MM.1S (cell line): ENCODE measurements at regions not wholly inside any gene's neighbourhood (a gene's known extent, or its start where the extent isn't known, plus 50 kb on each side); places are given as distances from the start of the nearest gene placed in this dataset.

Source experiments
- DNase-seq: peaks from one replicate; pipeline ENCODE4 v3.0.0-alpha.2; 2015
- H2AFZ ChIP-seq: fragments of 300-600 bp; sonication (generic); 2 replicates; pipeline ENCODE4 v1.6.0; 2016; ENCODE audit warnings: antibody characterized with exemption, low read length
- H3F3A ChIP-seq: fragments of 300-600 bp; sonication (generic); 2 replicates; pipeline ENCODE4 v1.6.1; 2016; ENCODE audit warnings: mild to moderate bottlenecking, antibody characterized with exemption, low read length, moderate library complexity, mixed read lengths; ENCODE audit not compliant: insufficient read depth
- H3K27ac ChIP-seq: fragments of 300-600 bp; sonication (generic); 2 replicates; pipeline ENCODE4 v1.5.1; 2016; ENCODE audit warnings: mild to moderate bottlenecking, low read length
- H3K27me3 ChIP-seq: fragments of 300-600 bp; sonication (generic); replicated peaks from 2 replicates; pipeline ENCODE4 v1.6.0; 2016; ENCODE audit warnings: low read length; ENCODE audit not compliant: insufficient read depth
- H3K36me3 ChIP-seq: fragments of 300-600 bp; sonication (generic); replicated peaks from 2 replicates; pipeline ENCODE4 v1.6.1; 2016; ENCODE audit warnings: mild to moderate bottlenecking, low read length, mixed read lengths; ENCODE audit not compliant: insufficient read depth
- H3K4me1 ChIP-seq: fragments of 300-600 bp; sonication (generic); 2 replicates; pipeline ENCODE4 v1.6.1; 2016; ENCODE audit warnings: low read length, mixed read lengths
- H3K4me2 ChIP-seq: fragments of 300-600 bp; sonication (generic); 2 replicates; pipeline ENCODE4 v1.6.0; 2016; ENCODE audit warnings: low read depth, low read length
- H3K4me3 ChIP-seq: fragments of 300-600 bp; sonication (generic); 2 replicates; pipeline ENCODE4 v1.5.1; 2016; ENCODE audit warnings: low read length, mixed read lengths
- H3K79me2 ChIP-seq: fragments of 300-600 bp; sonication (generic); 2 replicates; pipeline ENCODE4 v1.6.1; 2016; ENCODE audit warnings: mixed run types, low read length, mixed read lengths
- H3K9ac ChIP-seq: fragments of 300-600 bp; sonication (generic); 2 replicates; pipeline ENCODE4 v1.6.1; 2016; ENCODE audit warnings: low read length, mixed read lengths
- H3K9me2 ChIP-seq: fragments of 300-600 bp; sonication (generic); replicated peaks from 2 replicates; pipeline ENCODE4 v1.6.1; 2016; ENCODE audit warnings: mild to moderate bottlenecking, low read length, mixed read lengths; ENCODE audit not compliant: insufficient read depth
- H3K9me3 ChIP-seq: fragments of 300-600 bp; sonication (generic); replicated peaks from 2 replicates; pipeline ENCODE4 v1.6.1; 2016; ENCODE audit warnings: mild to moderate bottlenecking, low read length, mixed read lengths; ENCODE audit not compliant: insufficient read depth
- H4K20me1 ChIP-seq: fragments of 300-600 bp; sonication (generic); 2 replicates; pipeline ENCODE4 v1.6.1; 2016; ENCODE audit warnings: mild to moderate bottlenecking, low read length, moderate library complexity, mixed read lengths; ENCODE audit not compliant: insufficient read depth
- EZH2 ChIP-seq: fragments of 300-600 bp; sonication (generic); optimal IDR thresholded peaks from 2 replicates; pipeline ENCODE3; 2017; ENCODE audit warnings: low read depth, mild to moderate bottlenecking, antibody characterized with exemption, low read length, mixed read lengths
- EZH2phosphoT487 ChIP-seq: fragments of 300-600 bp; sonication (generic); IDR thresholded peaks from 2 replicates; pipeline ENCODE4 v1.6.1; 2018; ENCODE audit warnings: antibody characterized with exemption, low read length
- TF ChIP-seq, protein P1 (sequence below): fragments of 300-600 bp; sonication (generic); IDR thresholded peaks from 2 replicates; pipeline ENCODE4 v1.5.1; 2016; ENCODE audit warnings: antibody characterized with exemption, low read length, mixed read lengths

DNA sequence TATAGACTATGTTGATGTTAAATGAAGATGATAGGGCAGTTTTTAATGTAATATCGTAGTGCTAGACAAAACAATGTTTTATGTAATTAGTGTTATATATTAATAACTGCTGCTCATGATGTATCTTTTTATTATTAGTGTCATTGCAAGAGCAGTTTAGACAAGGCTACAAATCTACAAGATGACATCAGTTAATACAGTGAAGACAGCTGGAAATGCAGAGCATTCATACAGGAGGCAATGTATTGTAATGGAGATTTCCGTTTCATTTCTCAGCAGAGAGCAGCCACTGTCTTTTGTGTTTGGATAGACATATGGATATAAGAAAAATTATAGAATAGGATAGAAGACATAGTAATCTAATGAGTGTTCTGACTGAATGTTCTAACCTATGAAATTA, 178.0 kb downstream of the FOXG1 start:
- H2AFZ ChIP-seq = no peak overlapping the region
- no peaks in the 10 kb centered on the region for H3K9me3 ChIP-seq
- no peaks in the 10 kb centered on the region for H3K9me2 ChIP-seq
- no peak overlapping the region for H3K4me3 ChIP-seq
- H3F3A ChIP-seq = no peaks in the 10 kb centered on the region
- H3K4me1 ChIP-seq = no peaks in the 10 kb centered on the region
- H3K27me3 ChIP-seq = no peaks in the 10 kb centered on the region
- H4K20me1 ChIP-seq = no peaks in the 10 kb centered on the region
- no peak for DNase-seq
- TF ChIP-seq EZH2 (no peak), EZH2phosphoT487 (no peak)
- TF ChIP-seq, protein P1, sequence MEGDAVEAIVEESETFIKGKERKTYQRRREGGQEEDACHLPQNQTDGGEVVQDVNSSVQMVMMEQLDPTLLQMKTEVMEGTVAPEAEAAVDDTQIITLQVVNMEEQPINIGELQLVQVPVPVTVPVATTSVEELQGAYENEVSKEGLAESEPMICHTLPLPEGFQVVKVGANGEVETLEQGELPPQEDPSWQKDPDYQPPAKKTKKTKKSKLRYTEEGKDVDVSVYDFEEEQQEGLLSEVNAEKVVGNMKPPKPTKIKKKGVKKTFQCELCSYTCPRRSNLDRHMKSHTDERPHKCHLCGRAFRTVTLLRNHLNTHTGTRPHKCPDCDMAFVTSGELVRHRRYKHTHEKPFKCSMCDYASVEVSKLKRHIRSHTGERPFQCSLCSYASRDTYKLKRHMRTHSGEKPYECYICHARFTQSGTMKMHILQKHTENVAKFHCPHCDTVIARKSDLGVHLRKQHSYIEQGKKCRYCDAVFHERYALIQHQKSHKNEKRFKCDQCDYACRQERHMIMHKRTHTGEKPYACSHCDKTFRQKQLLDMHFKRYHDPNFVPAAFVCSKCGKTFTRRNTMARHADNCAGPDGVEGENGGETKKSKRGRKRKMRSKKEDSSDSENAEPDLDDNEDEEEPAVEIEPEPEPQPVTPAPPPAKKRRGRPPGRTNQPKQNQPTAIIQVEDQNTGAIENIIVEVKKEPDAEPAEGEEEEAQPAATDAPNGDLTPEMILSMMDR = no peak
- H3K9ac ChIP-seq = no peak overlapping the region
- H3K79me2 ChIP-seq = no peaks in the 10 kb centered on the region
- H3K27ac ChIP-seq = no peak overlapping the region
- no peaks in the 10 kb centered on the region for H3K36me3 ChIP-seq
- no peak overlapping the region for H3K4me2 ChIP-seq

DNA sequence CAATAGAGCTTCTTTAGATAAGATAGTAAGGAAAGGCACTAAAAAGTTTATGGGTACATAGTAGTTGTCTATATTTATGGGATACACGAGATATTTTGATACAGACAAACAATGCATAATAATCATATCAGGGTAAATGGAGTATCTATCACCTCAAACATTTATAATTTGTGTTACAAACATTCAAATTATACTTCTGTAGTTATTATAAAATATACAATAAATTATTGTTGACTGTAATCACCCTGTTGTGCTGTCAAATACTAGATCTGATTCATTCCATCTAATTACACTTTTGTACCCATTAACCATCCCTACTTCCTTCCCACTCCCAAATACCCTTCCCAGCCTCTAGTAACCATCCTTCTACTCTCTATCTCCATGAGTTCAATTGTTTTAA, 179.7 kb downstream of the FOXG1 start:
- Histone ChIP-seq H2AFZ (no peak overlapping the region), H3K27ac (no peak overlapping the region), H3K27me3 (no peaks in the 10 kb centered on the region), H4K20me1 (no peaks in the 10 kb centered on the region), H3K4me1 (no peaks in the 10 kb centered on the region), H3K9ac (no peak overlapping the region), H3K36me3 (no peaks in the 10 kb centered on the region), H3F3A (no peaks in the 10 kb centered on the region), H3K4me3 (no peak overlapping the region), H3K4me2 (no peak overlapping the region), H3K79me2 (no peaks in the 10 kb centered on the region), H3K9me2 (no peaks in the 10 kb centered on the region), H3K9me3 (no peaks in the 10 kb centered on the region)
- TF ChIP-seq, protein P1 = no peak
- TF ChIP-seq EZH2phosphoT487 (no peak), EZH2 (no peak)
- no peak for DNase-seq

DNA sequence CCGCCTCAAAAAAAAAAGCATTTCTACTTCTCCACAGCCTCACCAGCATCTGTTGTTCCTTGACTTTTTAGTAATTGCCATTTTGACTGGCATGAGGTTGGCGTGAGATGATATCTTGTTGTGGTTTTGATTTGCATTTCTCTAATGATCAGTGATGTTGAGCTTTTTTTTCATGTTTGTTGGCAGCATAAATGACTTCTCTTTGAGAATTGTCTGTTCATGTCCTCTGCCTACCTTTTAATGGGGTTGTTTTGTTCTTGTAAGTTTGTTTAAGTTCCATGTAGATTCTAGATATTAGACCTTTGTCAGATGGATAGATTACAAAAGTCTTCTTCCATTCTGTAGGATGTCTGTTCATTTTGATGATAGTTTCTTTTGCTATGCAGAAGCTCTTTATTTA, 182.9 kb downstream of the FOXG1 start:
- Histone ChIP-seq H3K9ac (no peak overlapping the region), H3F3A (no peaks in the 10 kb centered on the region), H3K4me1 (no peaks in the 10 kb centered on the region), H3K27me3 (no peaks in the 10 kb centered on the region), H3K36me3 (no peaks in the 10 kb centered on the region), H3K79me2 (no peaks in the 10 kb centered on the region), H3K4me3 (no peak overlapping the region), H3K4me2 (no peak overlapping the region), H4K20me1 (no peaks in the 10 kb centered on the region), H2AFZ (no peak overlapping the region), H3K27ac (no peak overlapping the region), H3K9me2 (no peaks in the 10 kb centered on the region), H3K9me3 (no peaks in the 10 kb centered on the region)
- no peak for TF ChIP-seq EZH2
- TF ChIP-seq, protein P1 = no peak
- no peak for TF ChIP-seq EZH2phosphoT487
- DNase-seq = no peak
